Lower leg skin (tissue), 3 donors: ENCODE measurements at regions not wholly inside any gene's neighbourhood (a gene's known extent, or its start where the extent isn't known, plus 50 kb on each side); places are given as distances from the start of the nearest gene placed in this dataset.

ENCODE experiments used
- CTCF ChIP-seq, 3 donors: fragments of 450-650 bp; IDR thresholded peaks; one replicate each; pipeline ENCODE4 v1.5.1; 2016; ENCODE audit warnings: antibody characterized with exemption in 3 of 3, mild to moderate bottlenecking in 3 of 3, moderate library complexity in 2 of 3
- POLR2A ChIP-seq, 2 donors: fragments of 450-650 bp; IDR thresholded peaks; one replicate each; pipeline ENCODE4 v1.6.1; 2016 to 2017; ENCODE audit warnings: antibody characterized with exemption in 2 of 2, mild to moderate bottlenecking in 1 of 2, moderate library complexity in 1 of 2

- TF ChIP-seq CTCF (IDR thresholded peaks at IDR 0.05) (no peak), POLR2A (IDR thresholded peaks at IDR 0.05) (no peak)
These were observed 127.5 kb upstream of the PLXNA4 start for GRCh38 chr7:132703742-132704141.
